K562 (cell line): ENCODE measurements at regions not wholly inside any gene's neighbourhood (a gene's known extent, or its start where the extent isn't known, plus 50 kb on each side); places are given as distances from the start of the nearest gene placed in this dataset.

Source experiments
- ATAC-seq: fragments of 200-7000 bp; cut with Tn5 transposase; 3 replicates; pipeline ENCODE4 v1.9.1; 2020; ENCODE audit warnings: moderate library complexity
- BruUV-seq: library from RNA; stranded (reverse); fragments of 400-500 nt; replicated peaks from 2 replicates; lab custom pipeline; 2021; lab: Mats Ljungman, UMichigan
- CTCF ChIA-PET: fragments of 300-600 bp; formaldehyde crosslinking; extraction: SDS; loops from one replicate; lab custom pipeline; 2021; ENCODE audit warnings: low intra/inter-chr PET ratio; lab: Yijun Ruan, JAX
- POLR2A ChIA-PET: fragments of 300-600, 350-650 bp; sonication (Branson Sonifier 250); formaldehyde crosslinking; extraction: SDS; loops from one replicate; lab custom pipeline; 2021; ENCODE audit warnings: antibody characterized with exemption, inconsistent platforms; lab: Yijun Ruan, JAX
- DNase-seq, 4 experiments: peaks; one replicate each; pipeline versions ENCODE4 v3.0.0 to v3.0.0-alpha.2; 2011 to 2018; ENCODE audit warnings: low spot score in 3 of 4, mixed read lengths in 3 of 4; ENCODE audit errors: extremely low read depth in 1 of 4
- FAIRE-seq: peaks from 2 replicates; lab custom pipeline; 2011; peaks lifted over from hg19 to GRCh38; lab: Jason Lieb, UNC
- H2AFZ ChIP-seq: 2 replicates; pipeline ENCODE4 v1.6.0; 2011; ENCODE audit warnings: low read depth, low read length, control low read depth, inconsistent platforms
- H3K27ac ChIP-seq: fragments of 200-600 bp; 3 replicates; pipeline ENCODE4 v1.8.0; 2011; ENCODE audit warnings: low read depth, mild to moderate bottlenecking, control low read depth, inconsistent platforms, low read length, moderate library complexity, mixed read lengths; ENCODE audit errors: extremely low read depth
- H3K27me3 ChIP-seq, 2 experiments: fragments of 300-600 bp in 1 of 2; 2 replicates in 1 of 2; 3 replicates in 1 of 2; pipeline versions ENCODE4 v1.6.0 to v1.8.0; 2011; ENCODE audit warnings: inconsistent platforms in 2 of 2, low read length in 2 of 2, mild to moderate bottlenecking in 1 of 2, mixed read lengths in 1 of 2, moderate library complexity in 1 of 2; ENCODE audit not compliant: control insufficient read depth in 2 of 2, insufficient read depth in 2 of 2
- H3K36me3 ChIP-seq: fragments of 300-600 bp; 3 replicates; pipeline ENCODE4 v1.8.0; 2011; ENCODE audit warnings: mild to moderate bottlenecking, low read length, inconsistent platforms; ENCODE audit not compliant: control insufficient read depth, insufficient read depth
- H3K4me1 ChIP-seq, 2 experiments: fragments of 200-600 bp in 1 of 2; replicated peaks in 1 of 2; 2 replicates in 1 of 2; 3 replicates in 1 of 2; pipeline versions ENCODE4 v1.5.1 to v1.8.0; 2011; ENCODE audit warnings: inconsistent platforms in 2 of 2, low read length in 2 of 2, mild to moderate bottlenecking in 1 of 2, mixed read lengths in 1 of 2, moderate library complexity in 1 of 2; ENCODE audit not compliant: control insufficient read depth in 2 of 2, insufficient read depth in 2 of 2
- H3K4me2 ChIP-seq: 2 replicates; pipeline ENCODE4 v1.6.1; 2011; ENCODE audit warnings: low read length, control low read depth, inconsistent platforms, mixed read lengths; ENCODE audit not compliant: insufficient read depth
- H3K4me3 ChIP-seq: fragments of 200-600 bp; sonication (generic), shearing (Covaris generic); 2 replicates; pipeline ENCODE4 v1.5.1; 2016; ENCODE audit warnings: control low read depth, inconsistent platforms
- H3K79me2 ChIP-seq: fragments of 200-600 bp; 3 replicates; pipeline ENCODE4 v1.8.0; 2011; ENCODE audit warnings: low read length, inconsistent platforms; ENCODE audit not compliant: control insufficient read depth, insufficient read depth
- H3K9ac ChIP-seq, 2 experiments: 2 replicates each; pipeline versions ENCODE4 v1.6.0 to v1.6.1; 2011; ENCODE audit warnings: low read depth in 2 of 2, low read length in 2 of 2, control low read depth in 1 of 2, inconsistent platforms in 1 of 2, mild to moderate bottlenecking in 1 of 2, mixed read lengths in 1 of 2; ENCODE audit not compliant: insufficient read depth in 1 of 2
- H3K9me1 ChIP-seq: one replicate; pipeline ENCODE4 v1.6.0; 2011; ENCODE audit warnings: inconsistent platforms, mild to moderate bottlenecking, low read length, moderate library complexity; ENCODE audit not compliant: control insufficient read depth, insufficient read depth
- H3K9me3 ChIP-seq: replicated peaks from 2 replicates; pipeline ENCODE4 v1.5.1; 2011; ENCODE audit warnings: low read depth, low read length, inconsistent platforms; ENCODE audit not compliant: control insufficient read depth, insufficient read depth
- H4K20me1 ChIP-seq: replicated peaks from 2 replicates; pipeline ENCODE4 v1.6.1; 2011; ENCODE audit warnings: low read length, inconsistent platforms, mixed read lengths; ENCODE audit not compliant: control insufficient read depth, insufficient read depth
- ARID2 ChIP-seq: fragments of 450-650 bp; IDR thresholded peaks from 2 replicates; pipeline ENCODE4 v1.6.1; 2017; ENCODE audit warnings: antibody characterized with exemption, mild to moderate bottlenecking
- ASH1L ChIP-seq: fragments of 450-650 bp; IDR thresholded peaks from 2 replicates; pipeline ENCODE4 v1.6.1; 2018; ENCODE audit warnings: borderline replicate concordance, mild to moderate bottlenecking, low read depth; ENCODE audit not compliant: partially characterized antibody
- FOXM1 ChIP-seq, 2 experiments: fragments of 450-650 bp in 1 of 2; sonication (generic) in 1 of 2; formaldehyde crosslinking in 1 of 2; IDR thresholded peaks; 2 replicates each; pipeline versions ENCODE4 v1.6.1 to v1.9.0; 2017 to 2022; ENCODE audit warnings: low read depth in 2 of 2, mild to moderate bottlenecking in 2 of 2, missing genetic modification reagents in 1 of 2, moderate library complexity in 1 of 2
- FOXO4 ChIP-seq: fragments of 450-650 bp; formaldehyde crosslinking; IDR thresholded peaks from 2 replicates; pipeline ENCODE4 v1.4.0; 2020; ENCODE audit warnings: mild to moderate bottlenecking, moderate library complexity
- KLF10 ChIP-seq: fragments of 250-450 bp; sonication (Bioruptor Pico); IDR thresholded peaks from 2 replicates; pipeline ENCODE4 v1.6.1; 2021; ENCODE audit warnings: matching md5 sums
- L3MBTL2 ChIP-seq: fragments of 450-650 bp; IDR thresholded peaks from 2 replicates; pipeline ENCODE4 v1.6.1; 2016; ENCODE audit warnings: mild to moderate bottlenecking, moderate library complexity
- MAZ ChIP-seq, 2 experiments: fragments of 450-650 bp in 1 of 2; sonication (generic) in 1 of 2; formaldehyde crosslinking; IDR thresholded peaks in 1 of 2; conservative IDR thresholded peaks in 1 of 2; 2 replicates each; pipeline versions ENCODE4 v1.4.0 to v1.5.0; 2020; ENCODE audit warnings: mild to moderate bottlenecking in 1 of 2, missing genetic modification reagents in 1 of 2
- REST ChIP-seq, 2 experiments: fragments of 450-650 bp; formaldehyde crosslinking in 1 of 2; IDR thresholded peaks; 2 replicates each; pipeline versions ENCODE4 v1.4.0 to v1.6.1; 2014 to 2020; ENCODE audit warnings: mild to moderate bottlenecking in 2 of 2, borderline replicate concordance in 1 of 2, low read depth in 1 of 2
- SAFB ChIP-seq: fragments of 200-400 bp; formaldehyde crosslinking; IDR thresholded peaks from 2 replicates; pipeline ENCODE4 v1.6.1; 2017; ENCODE audit warnings: low read depth, low read length, borderline replicate concordance
- STAT5B ChIP-seq: fragments of 250-450 bp; sonication (Bioruptor Pico); IDR thresholded peaks from 2 replicates; pipeline ENCODE4 v1.8.0; 2021; ENCODE audit warnings: mild to moderate bottlenecking, inconsistent platforms
- TAL1 ChIP-seq: fragments of 450-650 bp; IDR thresholded peaks from 2 replicates; pipeline ENCODE4 v1.6.1; 2016; ENCODE audit warnings: mild to moderate bottlenecking
- TRIM24 ChIP-seq, 2 experiments: fragments of 450-650 bp; IDR thresholded peaks; 2 replicates each; pipeline ENCODE4 v1.6.1; 2016
- WGBS: fragments of 100-300 bp; shearing (Covaris generic); methylation state at CpG from one replicate; pipeline ENCODE4 v1.1.6; 2016; ENCODE audit warnings: low coverage, mixed read lengths; ENCODE audit not compliant: insufficient coverage; ENCODE audit errors: missing lambda C conversion rate; 5-methylcytosine and 5-hydroxymethylcytosine counted together
- in situ Hi-C: fragments of 300-500 bp; cut with MboI; formaldehyde crosslinking; loops from 4 replicates; pipeline ENCODE4 v1.15.0; 2018; ENCODE audit warnings: inconsistent platforms, mixed read lengths
- intact Hi-C: fragments of 100-400 bp; cut with micrococcal nuclease; formaldehyde crosslinking; loops from 2 replicates; pipeline ENCODE4 v1.14.2; 2022

GRCh38 chr1:60848583-60849188 lies 233.7 kb upstream of the NFIA start:
- H3K4me3 ChIP-seq: no peak overlapping the region
- no peaks in the 10 kb centered on the region for H4K20me1 ChIP-seq
- ChIA-PET CTCF (interaction anchor here (0.6 to 1.0 kb wide), 7 partner anchors 87 to 1005 kb away, joined by 3 to 6 read pairs (median 3); no protein-coding TSS in a partner anchor), POLR2A (interaction anchor here (0.6 to 1.8 kb wide), 3 partner anchors 12 to 17 kb away, joined by 3 to 4 read pairs (median 4); no protein-coding TSS in a partner anchor)
- in situ Hi-C loops: no loop called here
- no peaks in the 10 kb centered on the region for H3K27me3 ChIP-seq
- no peak for FAIRE-seq
- H3K79me2 ChIP-seq: no peaks in the 10 kb centered on the region
- 0% methylated on average over 1 of the region's 1 CpG for WGBS
- H3K27ac ChIP-seq: no peak overlapping the region
- no peaks in the 10 kb centered on the region for H3K4me1 ChIP-seq
- peak overlapping the region; percentile 34 for H2AFZ ChIP-seq
- no TSS peak for BruUV-seq
- no peak overlapping the region for H3K4me2 ChIP-seq
- peak; percentile 90 for ATAC-seq
- DNase-seq: peak in 2 of 4 experiments; percentile 19 to 53
- H3K9me1 ChIP-seq: no peaks in the 10 kb centered on the region
- H3K9ac ChIP-seq: no peak overlapping the region
- H3K9me3 ChIP-seq: no peaks in the 10 kb centered on the region
- intact Hi-C loops: loop anchor here (2.0 to 5.0 kb wide), 4 partner anchors 124 to 1004 kb away; no protein-coding TSS in a partner anchor
- H3K36me3 ChIP-seq: no peaks in the 10 kb centered on the region
- no peak for TF ChIP-seq STAT5B (CRISPR knock-in tag)
- TF ChIP-seq REST (IDR thresholded peaks at IDR 0.05; ENCODE audit: borderline replicate concordance): peak; percentile 67; the same call in 1 of the 2 replicates
- no peak for TF ChIP-seq REST (CRISPR knock-in tag; IDR thresholded peaks at IDR 0.05; ENCODE audit: low read depth)
- TF ChIP-seq TRIM24 (IDR thresholded peaks at IDR 0.05): peak; percentile 84 to 86; a peak in 3 of 4 replicates
- TF ChIP-seq L3MBTL2: 0 out of 2 replicates have a peak, but pooled peaks have one; percentile 14
- peak in 1 of 2 experiments; percentile 38; a peak in 1 of 4 replicates for TF ChIP-seq MAZ (CRISPR knock-in tag; conservative IDR thresholded peaks at IDR 0.05 in 1 of 2, IDR thresholded peaks at IDR 0.05 in 1 of 2)
- TF ChIP-seq FOXM1 (IDR thresholded peaks at IDR 0.05; ENCODE audit: low read depth): no peak
- no peak for TF ChIP-seq FOXM1 (CRISPR knock-in tag; IDR thresholded peaks at IDR 0.05; ENCODE audit: low read depth)
- TF ChIP-seq SAFB: no peak
- TF ChIP-seq FOXO4 (CRISPR knock-in tag): no peak
- no peak for TF ChIP-seq ASH1L
- TF ChIP-seq KLF10: no peak
- no peak for TF ChIP-seq TAL1
- peak; percentile 25; the same call in 1 of the 2 replicates for TF ChIP-seq ARID2
